GM18511 (cell line): ENCODE measurements at regions not wholly inside any gene's neighbourhood (a gene's known extent, or its start where the extent isn't known, plus 50 kb on each side); places are given as distances from the start of the nearest gene placed in this dataset.

Experiments used
- ATAC-seq: cut with Tn5 transposase; IDR thresholded peaks from one replicate; pipeline ENCODE4 v1.9.1; 2021; ENCODE audit warnings: mild to moderate bottlenecking, moderate library complexity; ENCODE audit not compliant: unreplicated experiment

GRCh38 chr1:59107516-59107915, 189.4 kb upstream of the FGGY start:
- no peak for ATAC-seq

GRCh38 chr1:59107916-59108315, 189.0 kb upstream of the FGGY start:
- no peak for ATAC-seq

- ATAC-seq, result no peak
Observed at GRCh38 chr1:59108481-59109317, 188.2 kb upstream of the FGGY start.

- no peak for ATAC-seq
Observed at GRCh38 chr1:59110271-59110670, 186.6 kb upstream of the FGGY start.

GRCh38 chr1:59113876-59114457, 182.9 kb upstream of the FGGY start:
- ATAC-seq, result no peak

GRCh38 chr1:59115865-59116264, 181.0 kb upstream of the FGGY start:
- no peak for ATAC-seq

- ATAC-seq, result no peak
Observed at GRCh38 chr1:59116920-59117542, 179.9 kb upstream of the FGGY start.

- no peak for ATAC-seq
Observed at GRCh38 chr1:59122527-59122926, 174.4 kb upstream of the FGGY start.

- ATAC-seq, result no peak
Observed at GRCh38 chr1:59123081-59123681, 173.7 kb upstream of the FGGY start.

GRCh38 chr1:59124166-59124565, 172.7 kb upstream of the FGGY start:
- ATAC-seq, result no peak

- no peak for ATAC-seq
Observed at GRCh38 chr1:59125154-59125553, 171.7 kb upstream of the FGGY start.

GRCh38 chr1:59125676-59126320, 171.1 kb upstream of the FGGY start:
- ATAC-seq, result no peak

- no peak for ATAC-seq
Observed at GRCh38 chr1:59126366-59126765, 170.5 kb upstream of the FGGY start.

GRCh38 chr1:59128239-59128736, 168.6 kb upstream of the FGGY start:
- no peak for ATAC-seq

GRCh38 chr1:59128784-59129227, 168.1 kb upstream of the FGGY start:
- no peak for ATAC-seq

- ATAC-seq, result no peak
Observed at GRCh38 chr1:59132295-59132694, 164.6 kb upstream of the FGGY start.

GRCh38 chr1:59133997-59134396, 162.9 kb upstream of the FGGY start:
- ATAC-seq, result no peak

- ATAC-seq, result no peak
Observed at GRCh38 chr1:59135761-59136255, 161.1 kb upstream of the FGGY start.

- no peak for ATAC-seq
Observed at GRCh38 chr1:59136541-59137275, 160.2 kb upstream of the FGGY start.

GRCh38 chr1:59137276-59137615, 159.6 kb upstream of the FGGY start:
- ATAC-seq, result no peak
